PC-9 (cell line): ENCODE measurements at regions not wholly inside any gene's neighbourhood (a gene's known extent, or its start where the extent isn't known, plus 50 kb on each side); places are given as distances from the start of the nearest gene placed in this dataset.

Source experiments
- EZH2 ChIP-seq: fragments of 200-600 bp; sonication (generic); IDR thresholded peaks from 2 replicates; pipeline ENCODE4 v1.8.0; 2017; ENCODE audit warnings: antibody characterized with exemption, low read depth
- TF ChIP-seq, protein P1 (sequence below): fragments of 200-600 bp; sonication (generic); conservative IDR thresholded peaks from 2 replicates; pipeline ENCODE4 v1.6.1; 2017; ENCODE audit warnings: mixed run types, antibody characterized with exemption, mild to moderate bottlenecking, moderate library complexity

DNA sequence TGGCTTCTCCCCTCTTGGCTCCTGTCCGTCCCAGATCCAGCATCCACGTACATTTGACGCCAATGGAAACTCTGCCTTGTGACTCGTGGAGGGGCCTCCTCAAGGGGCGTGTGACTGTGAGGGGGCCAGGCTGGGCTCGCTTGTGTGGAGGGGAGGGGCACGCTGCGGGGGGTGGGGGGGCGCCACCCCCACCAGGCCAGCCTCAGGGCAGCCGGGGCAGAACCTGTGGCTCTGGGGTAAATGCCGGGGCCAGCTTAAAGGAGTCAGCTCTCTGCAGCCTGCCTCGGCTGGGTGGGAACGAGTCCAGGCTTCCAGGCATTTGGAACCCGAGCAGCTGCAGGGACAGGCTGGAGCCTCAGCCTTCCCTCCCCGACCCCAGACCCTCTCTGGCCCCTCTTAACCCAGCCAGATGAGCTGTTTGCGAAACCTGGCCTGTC lies 94.1 kb downstream of the SIK1 start:
- TF ChIP-seq, protein P1, sequence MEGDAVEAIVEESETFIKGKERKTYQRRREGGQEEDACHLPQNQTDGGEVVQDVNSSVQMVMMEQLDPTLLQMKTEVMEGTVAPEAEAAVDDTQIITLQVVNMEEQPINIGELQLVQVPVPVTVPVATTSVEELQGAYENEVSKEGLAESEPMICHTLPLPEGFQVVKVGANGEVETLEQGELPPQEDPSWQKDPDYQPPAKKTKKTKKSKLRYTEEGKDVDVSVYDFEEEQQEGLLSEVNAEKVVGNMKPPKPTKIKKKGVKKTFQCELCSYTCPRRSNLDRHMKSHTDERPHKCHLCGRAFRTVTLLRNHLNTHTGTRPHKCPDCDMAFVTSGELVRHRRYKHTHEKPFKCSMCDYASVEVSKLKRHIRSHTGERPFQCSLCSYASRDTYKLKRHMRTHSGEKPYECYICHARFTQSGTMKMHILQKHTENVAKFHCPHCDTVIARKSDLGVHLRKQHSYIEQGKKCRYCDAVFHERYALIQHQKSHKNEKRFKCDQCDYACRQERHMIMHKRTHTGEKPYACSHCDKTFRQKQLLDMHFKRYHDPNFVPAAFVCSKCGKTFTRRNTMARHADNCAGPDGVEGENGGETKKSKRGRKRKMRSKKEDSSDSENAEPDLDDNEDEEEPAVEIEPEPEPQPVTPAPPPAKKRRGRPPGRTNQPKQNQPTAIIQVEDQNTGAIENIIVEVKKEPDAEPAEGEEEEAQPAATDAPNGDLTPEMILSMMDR, result no peak
- no peak for TF ChIP-seq EZH2
